Prostate gland (tissue), 2 donors: ENCODE measurements at regions not wholly inside any gene's neighbourhood (a gene's known extent, or its start where the extent isn't known, plus 50 kb on each side); places are given as distances from the start of the nearest gene placed in this dataset.

Experiments
- CTCF ChIP-seq, 4 experiments: fragments of 200-600 bp in 2 of 4; fragments of 450-650 bp in 2 of 4; sonication (generic) in 2 of 4; IDR thresholded peaks; 1 replicate in 3 of 4; 2 replicates in 1 of 4; pipeline ENCODE4 v1.5.1; 2016 to 2019; ENCODE audit warnings: antibody characterized with exemption in 4 of 4, mild to moderate bottlenecking in 2 of 4, moderate library complexity in 2 of 4
- POLR2A ChIP-seq: fragments of 450-650 bp; IDR thresholded peaks from one replicate; pipeline ENCODE4 v1.6.1; 2016; ENCODE audit warnings: antibody characterized with exemption, mild to moderate bottlenecking

DNA sequence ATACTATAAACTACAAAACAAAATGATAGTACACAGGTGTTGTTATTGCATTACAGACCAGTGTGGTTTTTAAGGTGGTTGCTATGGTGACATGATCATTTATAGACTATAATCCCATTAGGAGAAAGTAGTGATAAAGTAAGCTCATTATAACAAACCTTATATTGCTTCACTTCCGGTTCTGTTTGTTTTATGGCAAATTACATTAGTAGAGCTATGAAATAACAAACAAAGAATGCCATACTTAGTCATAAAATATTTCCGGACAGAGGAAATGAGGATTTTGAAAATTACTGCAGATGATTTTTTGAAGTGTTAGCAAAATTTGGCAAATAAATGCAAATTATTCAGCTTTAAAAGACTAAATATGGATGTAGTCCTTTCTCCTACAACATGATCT is 640.4 kb upstream of the ARPP21 start:
- TF ChIP-seq CTCF (IDR thresholded peaks at IDR 0.05) (no peak), POLR2A (no peak)
